Lung (tissue), 11 donors: ENCODE measurements at regions not wholly inside any gene's neighbourhood (a gene's known extent, or its start where the extent isn't known, plus 50 kb on each side); places are given as distances from the start of the nearest gene placed in this dataset.

Experiments
- ATAC-seq: fragments of 200-7000 bp; cut with Tn5 transposase; one replicate; pipeline ENCODE4 v1.9.1; 2020; ENCODE audit warnings: moderate number of reproducible peaks; ENCODE audit not compliant: insufficient read depth, low FRiP score
- DNase-seq, 3 donors: peaks; one replicate each; pipeline ENCODE4 v3.0.0-alpha.2; 2013 to 2017
- H3K27ac ChIP-seq, 2 donors: one replicate each; pipeline ENCODE4 v1.5.1; 2013; ENCODE audit warnings: mild to moderate bottlenecking in 2 of 2, moderate library complexity in 2 of 2, control low read depth in 1 of 2, inconsistent platforms in 1 of 2, low read depth in 1 of 2, low read length in 1 of 2
- H3K27me3 ChIP-seq, 3 donors: one replicate each; pipeline ENCODE4 v1.5.1; 2013; ENCODE audit warnings: low read length in 2 of 3; ENCODE audit not compliant: control insufficient read depth in 3 of 3, insufficient read depth in 3 of 3
- H3K36me3 ChIP-seq, 4 donors: one replicate each; pipeline ENCODE4 v1.5.1; 2013; ENCODE audit warnings: low read length in 4 of 4, mild to moderate bottlenecking in 1 of 4, moderate library complexity in 1 of 4; ENCODE audit not compliant: control insufficient read depth in 4 of 4, insufficient read depth in 4 of 4
- H3K4me1 ChIP-seq, 5 donors: one replicate each; pipeline ENCODE4 v1.5.1; 2013; ENCODE audit warnings: low read length in 5 of 5, mild to moderate bottlenecking in 2 of 5, moderate library complexity in 1 of 5; ENCODE audit not compliant: control insufficient read depth in 5 of 5, insufficient read depth in 5 of 5
- H3K4me3 ChIP-seq: one replicate; pipeline ENCODE4 v1.5.1; 2013; ENCODE audit warnings: mild to moderate bottlenecking, control low read depth, moderate library complexity
- H3K9ac ChIP-seq, 2 donors: one replicate each; pipeline ENCODE4 v1.5.1; 2013; ENCODE audit warnings: low read length in 2 of 2, control low read depth in 1 of 2; ENCODE audit not compliant: insufficient read depth in 1 of 2
- H3K9me3 ChIP-seq, 4 donors: one replicate each; pipeline ENCODE4 v1.5.1; 2013; ENCODE audit warnings: low read length in 3 of 4, mild to moderate bottlenecking in 1 of 4, moderate library complexity in 1 of 4; ENCODE audit not compliant: control insufficient read depth in 4 of 4, insufficient read depth in 3 of 4
- WGBS, 2 donors: extraction: QIAGEN DNeasy Blood & Tissue Kit; methylation state at CpG; one replicate each; pipeline ENCODE4 v1.1.7; 2013; 5-methylcytosine and 5-hydroxymethylcytosine counted together
- TF ChIP-seq, protein P1 (sequence below): IDR thresholded peaks from 2 replicates; pipeline ENCODE4 v1.5.1; 2012; ENCODE audit warnings: mild to moderate bottlenecking; ENCODE audit errors: control extremely low read depth, extremely low read depth
- donor health status: control.
- donor health status: control.
- donor health status: Bipolar disorder and iron deficiency.
- donor health status: healthy.
- donor health status: DM: yes; HTN: yes; CAD: no.

GRCh38 chr7:86955895-86956503 lies 103.5 kb downstream of the ELAPOR2 start:
- ATAC-seq (no peak), DNase-seq (no peak)
- H3K4me1 ChIP-seq: peaks cover 0 to 4% (median 0%) of the 10 kb centered on the region in 5 donors
- H3K27me3 ChIP-seq: no peaks in the 10 kb centered on the region
- H3K4me3 ChIP-seq: no peak overlapping the region
- no peak overlapping the region for H3K27ac ChIP-seq
- no peaks in the 10 kb centered on the region for H3K9me3 ChIP-seq
- WGBS, 2 donors: 97 to 98% methylated on average over 1 of the region's 1 CpG
- TF ChIP-seq, protein P1, sequence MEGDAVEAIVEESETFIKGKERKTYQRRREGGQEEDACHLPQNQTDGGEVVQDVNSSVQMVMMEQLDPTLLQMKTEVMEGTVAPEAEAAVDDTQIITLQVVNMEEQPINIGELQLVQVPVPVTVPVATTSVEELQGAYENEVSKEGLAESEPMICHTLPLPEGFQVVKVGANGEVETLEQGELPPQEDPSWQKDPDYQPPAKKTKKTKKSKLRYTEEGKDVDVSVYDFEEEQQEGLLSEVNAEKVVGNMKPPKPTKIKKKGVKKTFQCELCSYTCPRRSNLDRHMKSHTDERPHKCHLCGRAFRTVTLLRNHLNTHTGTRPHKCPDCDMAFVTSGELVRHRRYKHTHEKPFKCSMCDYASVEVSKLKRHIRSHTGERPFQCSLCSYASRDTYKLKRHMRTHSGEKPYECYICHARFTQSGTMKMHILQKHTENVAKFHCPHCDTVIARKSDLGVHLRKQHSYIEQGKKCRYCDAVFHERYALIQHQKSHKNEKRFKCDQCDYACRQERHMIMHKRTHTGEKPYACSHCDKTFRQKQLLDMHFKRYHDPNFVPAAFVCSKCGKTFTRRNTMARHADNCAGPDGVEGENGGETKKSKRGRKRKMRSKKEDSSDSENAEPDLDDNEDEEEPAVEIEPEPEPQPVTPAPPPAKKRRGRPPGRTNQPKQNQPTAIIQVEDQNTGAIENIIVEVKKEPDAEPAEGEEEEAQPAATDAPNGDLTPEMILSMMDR: no peak
- no peak overlapping the region for H3K9ac ChIP-seq
- no peaks in the 10 kb centered on the region for H3K36me3 ChIP-seq

DNA sequence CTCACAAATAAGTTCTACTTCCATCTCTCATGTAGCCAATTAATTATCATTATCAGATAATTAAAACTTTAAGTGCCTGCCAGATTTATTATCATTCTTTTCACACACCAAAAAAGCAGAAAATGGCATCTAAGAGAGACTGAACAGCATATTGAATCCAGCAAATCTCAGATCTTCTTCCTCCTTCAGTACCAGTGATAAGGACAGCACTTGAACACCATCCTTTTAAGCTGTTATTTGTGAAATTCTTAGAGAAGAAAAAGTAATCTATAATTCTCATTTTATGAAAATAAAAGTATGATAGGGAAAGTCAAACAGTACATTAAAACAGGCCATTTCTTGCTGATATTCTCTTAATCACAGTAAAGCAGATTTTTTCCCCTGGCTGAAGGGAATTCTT lies 104.5 kb downstream of the ELAPOR2 start:
- Histone ChIP-seq H3K36me3 (no peaks in the 10 kb centered on the region), H3K4me1 (peaks cover 0 to 4% (median 0%) of the 10 kb centered on the region in 5 donors), H3K27me3 (no peaks in the 10 kb centered on the region), H3K9ac (no peak overlapping the region), H3K4me3 (no peak overlapping the region), H3K9me3 (no peaks in the 10 kb centered on the region), H3K27ac (no peak overlapping the region)
- TF ChIP-seq, protein P1: no peak
- DNase-seq: no peak
- ATAC-seq: no peak

- ATAC-seq: peak; percentile 75
- Histone ChIP-seq H3K27me3 (no peaks in the 10 kb centered on the region), H3K36me3 (no peaks in the 10 kb centered on the region), H3K4me3 (no peak overlapping the region), H3K9ac (no peak overlapping the region), H3K9me3 (peaks cover 0 to 3% (median 0%) of the 10 kb centered on the region in 4 donors), H3K4me1 (peaks cover 0 to 6% (median 0%) of the 10 kb centered on the region in 5 donors), H3K27ac (no peak overlapping the region)
- WGBS, 2 donors: 62 to 80% methylated on average over 3 of the region's 3 CpGs
- TF ChIP-seq, protein P1: no peak
- peak in 1 of 3 donors; percentile 46 for DNase-seq
Observed at GRCh38 chr7:86953653-86954336, 105.7 kb downstream of the ELAPOR2 start.
